Lower leg skin (tissue), 3 donors: ENCODE measurements at regions not wholly inside any gene's neighbourhood (a gene's known extent, or its start where the extent isn't known, plus 50 kb on each side); places are given as distances from the start of the nearest gene placed in this dataset.

ENCODE experiments used
- POLR2A ChIP-seq, 2 donors: fragments of 450-650 bp; IDR thresholded peaks; one replicate each; pipeline ENCODE4 v1.6.1; 2016 to 2017; ENCODE audit warnings: antibody characterized with exemption in 2 of 2, mild to moderate bottlenecking in 1 of 2, moderate library complexity in 1 of 2
- TF ChIP-seq, protein P1 (sequence below), 3 donors: fragments of 450-650 bp; IDR thresholded peaks; one replicate each; pipeline ENCODE4 v1.5.1; 2016; ENCODE audit warnings: antibody characterized with exemption in 3 of 3, mild to moderate bottlenecking in 3 of 3, moderate library complexity in 2 of 3

DNA sequence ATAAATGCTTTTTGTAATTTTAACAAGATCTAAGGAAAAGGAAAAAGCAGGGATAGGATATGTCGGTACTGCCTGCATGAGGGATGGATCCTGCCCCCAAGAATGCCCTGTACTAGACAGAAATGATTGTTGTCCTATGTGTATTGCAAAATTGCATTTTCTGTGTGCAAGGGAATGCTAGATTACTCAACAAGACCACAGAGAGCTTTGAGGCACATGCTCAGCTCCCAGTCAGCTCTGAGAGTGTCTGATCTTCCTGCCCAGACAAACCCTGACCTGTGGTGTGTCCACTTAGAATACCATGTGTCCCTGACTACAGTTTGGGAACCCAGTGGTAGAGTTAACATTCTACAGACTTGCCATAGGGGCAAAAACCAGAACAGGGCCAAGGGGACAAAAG, 129.2 kb upstream of the PAK3 start:
- TF ChIP-seq, protein P1, sequence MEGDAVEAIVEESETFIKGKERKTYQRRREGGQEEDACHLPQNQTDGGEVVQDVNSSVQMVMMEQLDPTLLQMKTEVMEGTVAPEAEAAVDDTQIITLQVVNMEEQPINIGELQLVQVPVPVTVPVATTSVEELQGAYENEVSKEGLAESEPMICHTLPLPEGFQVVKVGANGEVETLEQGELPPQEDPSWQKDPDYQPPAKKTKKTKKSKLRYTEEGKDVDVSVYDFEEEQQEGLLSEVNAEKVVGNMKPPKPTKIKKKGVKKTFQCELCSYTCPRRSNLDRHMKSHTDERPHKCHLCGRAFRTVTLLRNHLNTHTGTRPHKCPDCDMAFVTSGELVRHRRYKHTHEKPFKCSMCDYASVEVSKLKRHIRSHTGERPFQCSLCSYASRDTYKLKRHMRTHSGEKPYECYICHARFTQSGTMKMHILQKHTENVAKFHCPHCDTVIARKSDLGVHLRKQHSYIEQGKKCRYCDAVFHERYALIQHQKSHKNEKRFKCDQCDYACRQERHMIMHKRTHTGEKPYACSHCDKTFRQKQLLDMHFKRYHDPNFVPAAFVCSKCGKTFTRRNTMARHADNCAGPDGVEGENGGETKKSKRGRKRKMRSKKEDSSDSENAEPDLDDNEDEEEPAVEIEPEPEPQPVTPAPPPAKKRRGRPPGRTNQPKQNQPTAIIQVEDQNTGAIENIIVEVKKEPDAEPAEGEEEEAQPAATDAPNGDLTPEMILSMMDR (IDR thresholded peaks at IDR 0.05) = no peak
- TF ChIP-seq POLR2A (IDR thresholded peaks at IDR 0.05) = no peak
